ENCODE measurements at regions not wholly inside any gene's neighbourhood (a gene's known extent, or its start where the extent isn't known, plus 50 kb on each side); places are given as distances from the start of the nearest gene placed in this dataset.

DNA sequence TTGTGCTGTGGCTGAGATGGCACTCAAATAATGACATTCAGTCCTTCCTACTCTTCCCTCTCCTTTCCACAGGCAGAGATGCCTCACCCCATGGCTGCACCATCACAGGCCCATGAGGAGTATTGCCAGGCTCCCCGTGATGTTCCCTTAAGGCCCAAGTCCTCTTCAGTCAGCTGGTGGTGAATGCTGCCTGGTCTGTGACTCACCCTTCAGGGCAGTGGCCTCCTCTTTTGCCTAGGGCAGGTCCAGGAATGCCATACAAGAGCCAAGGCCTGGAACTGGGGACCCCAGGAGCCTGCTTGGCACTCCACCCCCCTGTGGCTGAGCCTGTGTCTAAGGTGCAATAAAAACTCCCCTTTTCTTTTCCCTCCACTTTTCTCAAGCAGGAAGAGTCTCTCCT, 144.2 kb upstream of the GEMIN8 start:
- no peak for DNase-seq

DNA sequence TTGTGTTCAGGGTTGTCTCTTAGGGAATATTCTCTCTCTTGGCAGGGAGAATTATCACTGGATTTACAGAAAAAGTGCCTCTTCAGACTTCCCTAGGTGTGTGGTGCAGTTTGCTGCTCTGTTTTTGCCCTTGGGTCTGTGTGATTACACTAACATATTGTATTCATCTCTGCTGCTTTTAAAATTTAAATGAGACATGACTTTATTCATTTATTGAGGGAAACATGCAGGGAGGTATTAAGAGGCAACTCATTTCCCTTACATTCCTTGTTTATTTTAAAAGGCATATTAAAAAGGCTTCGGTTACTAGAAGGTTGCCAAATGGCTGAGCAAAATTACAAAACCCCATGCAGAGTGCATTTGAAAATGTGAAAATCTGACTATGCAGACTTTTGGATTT, 135.1 kb upstream of the GEMIN8 start:
- no peak for DNase-seq

GRCh38 chrX:14125462-14125861, 95.8 kb upstream of the GEMIN8 start:
- no peak for DNase-seq

DNA sequence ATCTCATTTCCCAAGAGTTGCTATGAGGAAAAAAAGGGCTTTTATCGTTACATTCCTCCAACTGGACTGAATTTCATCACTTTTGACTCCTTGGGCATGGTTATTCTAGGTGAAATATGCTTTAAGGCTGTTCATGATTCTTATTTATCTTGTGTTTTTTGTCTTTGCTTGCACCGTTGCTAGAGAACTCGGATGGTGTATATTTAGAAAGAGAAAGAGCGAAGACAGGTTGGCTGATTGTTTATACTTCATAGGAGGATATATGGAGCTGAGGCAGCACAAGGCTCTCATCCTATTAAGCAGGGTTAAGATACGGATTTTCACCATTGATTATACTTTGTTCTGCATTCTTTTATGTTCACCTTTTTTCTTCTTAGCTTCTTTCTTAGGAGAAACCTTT, 94.9 kb upstream of the GEMIN8 start:
- no peak for DNase-seq

GRCh38 chrX:14095702-14096101, 66.0 kb upstream of the GEMIN8 start:
- DNase-seq: peak in 2 of 3 donors; percentile 38 to 62

GRCh38 chrX:14094191-14094590, 64.5 kb upstream of the GEMIN8 start:
- DNase-seq: no peak

- no peak for DNase-seq
Measured at GRCh38 chrX:14084466-14084865, 54.8 kb upstream of the GEMIN8 start.

GRCh38 chrX:14083783-14084182, 54.1 kb upstream of the GEMIN8 start:
- no peak for DNase-seq

- no peak for DNase-seq
Measured at GRCh38 chrX:14079891-14080430, 50.3 kb upstream of the GEMIN8 start.

All from muscle of back (tissue), 3 donors.